GM12891 (cell line): ENCODE measurements at regions not wholly inside any gene's neighbourhood (a gene's known extent, or its start where the extent isn't known, plus 50 kb on each side); places are given as distances from the start of the nearest gene placed in this dataset.

Experiments used
- POLR2A ChIP-seq: IDR thresholded peaks from 2 replicates; pipeline ENCODE4 v1.6.1; 2011; ENCODE audit warnings: low read depth, low read length, control low read depth
- SPI1 ChIP-seq: IDR thresholded peaks from 2 replicates; pipeline ENCODE4 v1.6.1; 2011; ENCODE audit warnings: low read depth, low read length, control low read depth
- TAF1 ChIP-seq: IDR thresholded peaks from 2 replicates; pipeline ENCODE4 v1.6.1; 2011; ENCODE audit warnings: low read depth, low read length, control low read depth

GRCh38 chr11:115933564-115933963 lies 429.3 kb upstream of the CADM1 start:
- TF ChIP-seq POLR2A (no peak), SPI1 (no peak), TAF1 (no peak)
